HCT116 (cell line): ENCODE measurements at regions not wholly inside any gene's neighbourhood (a gene's known extent, or its start where the extent isn't known, plus 50 kb on each side); places are given as distances from the start of the nearest gene placed in this dataset.

Source experiments
- ATAC-seq: fragments of 200-7000 bp; cut with Tn5 transposase; 2 replicates; pipeline ENCODE4 v1.9.1; 2020; ENCODE audit warnings: mild to moderate bottlenecking, moderate library complexity
- BruUV-seq: library from RNA; stranded (reverse); fragments of 400-500 nt; replicated peaks from 2 replicates; lab custom pipeline; 2021; lab: Mats Ljungman, UMichigan
- CTCF ChIA-PET: fragments of 300-600 bp; sonication (Branson Sonifier 250); formaldehyde crosslinking; loops from one replicate; lab custom pipeline; 2021; ENCODE audit warnings: antibody characterized with exemption; lab: Charles Lee
- POLR2A ChIA-PET: fragments of 300-600, 350-600 bp; sonication (Branson Sonifier 250); formaldehyde crosslinking; loops from one replicate; lab custom pipeline; 2021; ENCODE audit warnings: antibody characterized with exemption; lab: Charles Lee
- RAD21 ChIA-PET, 2 experiments: fragments of 300-600 bp; sonication (Branson Sonifier 250); formaldehyde crosslinking; loops; one replicate each; lab custom pipeline; 2023; ENCODE audit warnings: low total read pairs in 2 of 2; ENCODE audit not compliant: uncharacterized antibody in 2 of 2, unreplicated experiment in 2 of 2, low non-redundant PET in 1 of 2; lab: Charles Lee
- DNase-seq: peaks from one replicate; pipeline ENCODE4 v3.0.0-alpha.2; 2010; ENCODE audit warnings: low read depth, low spot score
- H2AFZ ChIP-seq: fragments of 200-600 bp; shearing (Covaris generic), sonication (generic); 2 replicates; pipeline ENCODE4 v1.6.1; 2017; ENCODE audit warnings: low read depth, mixed run types, mixed read lengths, antibody characterized with exemption, low read length; ENCODE audit not compliant: poor library complexity, severe bottlenecking
- H3K27ac ChIP-seq: 2 replicates; pipeline ENCODE4 v1.5.1; 2012; ENCODE audit warnings: low read depth, low read length
- H3K27me3 ChIP-seq: fragments of 200-600 bp; sonication (generic); 2 replicates; pipeline ENCODE4 v1.6.1; 2016; ENCODE audit warnings: mixed run types, low read length, mixed read lengths; ENCODE audit not compliant: insufficient read depth
- H3K36me3 ChIP-seq, 2 experiments: fragments of 200-500 bp in 1 of 2; fragments of 200-600 bp in 1 of 2; sonication (Bioruptor generic) in 1 of 2; sonication (generic) in 1 of 2; 2 replicates each; pipeline versions ENCODE4 v1.5.1 to v1.6.1; 2014 to 2016; ENCODE audit warnings: low read length in 2 of 2, inconsistent platforms in 1 of 2, mixed read lengths in 1 of 2, mixed run types in 1 of 2; ENCODE audit not compliant: insufficient read depth in 2 of 2, control insufficient read depth in 1 of 2
- H3K4me1 ChIP-seq, 2 experiments: fragments of 200-600 bp in 1 of 2; sonication (generic) in 1 of 2; 2 replicates each; pipeline versions ENCODE4 v1.5.1 to v1.6.1; 2012 to 2017; ENCODE audit warnings: low read length in 2 of 2, inconsistent platforms in 1 of 2, mild to moderate bottlenecking in 1 of 2, mixed read lengths in 1 of 2, mixed run types in 1 of 2, moderate library complexity in 1 of 2; ENCODE audit not compliant: insufficient read depth in 2 of 2, control insufficient read depth in 1 of 2
- H3K4me2 ChIP-seq: fragments of 200-600 bp; sonication (generic); 2 replicates; pipeline ENCODE4 v1.6.1; 2017; ENCODE audit warnings: mixed run types, low read length, mixed read lengths
- H3K4me3 ChIP-seq, 2 experiments: fragments of 200-600 bp in 1 of 2; sonication (generic) in 1 of 2; replicated peaks in 1 of 2; 2 replicates each; pipeline ENCODE4 v1.5.1; 2011 to 2016; ENCODE audit warnings: low read length in 2 of 2, control low read depth in 1 of 2, low read depth in 1 of 2, mild to moderate bottlenecking in 1 of 2, mixed read lengths in 1 of 2, mixed run types in 1 of 2
- H3K79me2 ChIP-seq: fragments of 200-600 bp; sonication (generic); 2 replicates; pipeline ENCODE4 v1.6.1; 2017; ENCODE audit warnings: mild to moderate bottlenecking, mixed run types, low read length, moderate library complexity, mixed read lengths; ENCODE audit not compliant: insufficient read depth
- H3K9ac ChIP-seq: fragments of 200-600 bp; sonication (generic); 2 replicates; pipeline ENCODE4 v1.6.1; 2016; ENCODE audit warnings: low read length, mixed read lengths
- H3K9me2 ChIP-seq: fragments of 200-600 bp; sonication (generic), shearing (Covaris generic); 2 replicates; pipeline ENCODE4 v1.6.1; 2017; ENCODE audit warnings: mixed run types, mild to moderate bottlenecking, moderate library complexity; ENCODE audit not compliant: insufficient read depth
- H3K9me3 ChIP-seq, 2 experiments: fragments of 200-500 bp in 1 of 2; fragments of 200-600 bp in 1 of 2; sonication (Bioruptor generic) in 1 of 2; sonication (generic) in 1 of 2; 2 replicates each; pipeline ENCODE4 v1.6.1; 2014 to 2017; ENCODE audit warnings: low read length in 2 of 2, mixed read lengths in 2 of 2, inconsistent platforms in 1 of 2, low read depth in 1 of 2, mild to moderate bottlenecking in 1 of 2, mixed run types in 1 of 2, moderate library complexity in 1 of 2; ENCODE audit not compliant: control insufficient read depth in 1 of 2, insufficient read depth in 1 of 2
- H4K20me1 ChIP-seq: fragments of 200-600 bp; sonication (generic), shearing (Covaris generic); 2 replicates; pipeline ENCODE4 v1.6.1; 2017; ENCODE audit warnings: mixed run types, mild to moderate bottlenecking, moderate library complexity; ENCODE audit not compliant: insufficient read depth
- CEBPB ChIP-seq: IDR thresholded peaks from 2 replicates; pipeline ENCODE4 v1.6.1; 2012; ENCODE audit warnings: low read depth
- CTCF ChIP-seq, 3 experiments: fragments of 200-600 bp in 1 of 3; sonication (generic) in 1 of 3; IDR thresholded peaks in 2 of 3; conservative IDR thresholded peaks in 1 of 3; 2 replicates each; pipeline ENCODE4 v1.5.1; 2012 to 2017; ENCODE audit warnings: low read depth in 2 of 3, low read length in 2 of 3, antibody characterized with exemption in 1 of 3, borderline replicate concordance in 1 of 3, control low read depth in 1 of 3, mild to moderate bottlenecking in 1 of 3, mixed read lengths in 1 of 3, mixed run types in 1 of 3, moderate library complexity in 1 of 3; ENCODE audit not compliant: insufficient read depth in 1 of 3
- EGR1 ChIP-seq: IDR thresholded peaks from 2 replicates; pipeline ENCODE4 v1.6.1; 2012; ENCODE audit warnings: low read depth
- ELF1 ChIP-seq: IDR thresholded peaks from 2 replicates; pipeline ENCODE4 v1.6.1; 2012; ENCODE audit warnings: low read depth, borderline replicate concordance
- EZH2 ChIP-seq: fragments of 200-600 bp; sonication (generic); IDR thresholded peaks from 2 replicates; pipeline ENCODE4 v1.6.1; 2017; ENCODE audit warnings: antibody characterized with exemption, mixed run types
- JUND ChIP-seq: IDR thresholded peaks from 2 replicates; pipeline ENCODE4 v1.6.1; 2012
- POLR2A ChIP-seq: IDR thresholded peaks from 2 replicates; pipeline ENCODE4 v1.7.0; 2011; ENCODE audit warnings: borderline replicate concordance; ENCODE audit not compliant: insufficient read depth, insufficient read length; ENCODE audit errors: extremely low read depth
- POLR2AphosphoS5 ChIP-seq: IDR thresholded peaks from 2 replicates; pipeline ENCODE4 v1.6.1; 2011; ENCODE audit warnings: mild to moderate bottlenecking, low read depth, low read length, moderate library complexity
- RAD21 ChIP-seq: IDR thresholded peaks from 2 replicates; pipeline ENCODE4 v1.6.1; 2012; ENCODE audit warnings: low read depth, mild to moderate bottlenecking
- SIN3A ChIP-seq: IDR thresholded peaks from 2 replicates; pipeline ENCODE4 v1.6.1; 2012; ENCODE audit warnings: low read depth
- SRF ChIP-seq: IDR thresholded peaks from 2 replicates; pipeline ENCODE4 v1.6.1; 2012; ENCODE audit warnings: low read depth
- ZFX ChIP-seq: fragments of 450-650 bp; IDR thresholded peaks from 2 replicates; pipeline ENCODE4 v1.6.1; 2017
- intact Hi-C: fragments of 100-400 bp; cut with micrococcal nuclease; formaldehyde crosslinking; loops from 2 replicates; pipeline ENCODE4 v1.10.0; 2022
- TF ChIP-seq, protein P1 (sequence below): IDR thresholded peaks from 2 replicates; pipeline ENCODE4 v1.6.1; 2012

GRCh38 chr16:75931970-75932369 is 205.7 kb upstream of the CPHXL start:
- Histone ChIP-seq H4K20me1 (no peaks in the 10 kb centered on the region), H3K27ac (no peak overlapping the region), H3K9ac (no peak overlapping the region), H3K27me3 (0 out of 2 replicates have a peak, but pooled peaks cover 2% of the 10 kb centered on the region), H3K79me2 (no peaks in the 10 kb centered on the region), H3K4me1 (no peaks in the 10 kb centered on the region), H3K4me3 (no peak overlapping the region), H2AFZ (no peak overlapping the region), H3K9me3 (no peaks in the 10 kb centered on the region), H3K4me2 (no peak overlapping the region), H3K9me2 (no peaks in the 10 kb centered on the region), H3K36me3 (no peaks in the 10 kb centered on the region)
- DNase-seq (no peak), ATAC-seq (no peak)
- ChIA-PET POLR2A (no interaction called here), CTCF (no interaction called here), RAD21 (no interaction called here)
- TF ChIP-seq CEBPB (no peak), POLR2A (no peak), JUND (no peak), ELF1 (no peak), POLR2AphosphoS5 (no peak)
- TF ChIP-seq, protein P1, sequence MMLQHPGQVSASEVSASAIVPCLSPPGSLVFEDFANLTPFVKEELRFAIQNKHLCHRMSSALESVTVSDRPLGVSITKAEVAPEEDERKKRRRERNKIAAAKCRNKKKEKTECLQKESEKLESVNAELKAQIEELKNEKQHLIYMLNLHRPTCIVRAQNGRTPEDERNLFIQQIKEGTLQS: no peak
- intact Hi-C loops: no loop called here
- no TSS peak for BruUV-seq

GRCh38 chr16:75938818-75939217 is 212.5 kb upstream of the CPHXL start:
- TF ChIP-seq ZFX (no peak), SIN3A (no peak), EGR1 (no peak), EZH2 (no peak), RAD21 (no peak), POLR2A (no peak), SRF (no peak), CTCF (IDR thresholded peaks at IDR 0.05 in 2 of 3, conservative IDR thresholded peaks at IDR 0.05 in 1 of 3; ENCODE audit: borderline replicate concordance in 1 of 3, insufficient read depth in 1 of 3, low read depth in 2 of 3, low read length in 2 of 3) (no peak)
- TF ChIP-seq, all 23 proteins: peak for 0
- Histone ChIP-seq H3K9me3 (no peaks in the 10 kb centered on the region), H3K9me2 (no peaks in the 10 kb centered on the region), H3K4me3 (no peak overlapping the region), H3K9ac (no peak overlapping the region), H3K27me3 (peaks cover 5% of the 10 kb centered on the region), H3K79me2 (no peaks in the 10 kb centered on the region), H2AFZ (no peak overlapping the region), H3K4me2 (no peak overlapping the region), H3K36me3 (no peaks in the 10 kb centered on the region), H3K4me1 (no peaks in the 10 kb centered on the region), H3K27ac (no peak overlapping the region), H4K20me1 (no peaks in the 10 kb centered on the region)
- no peak for ATAC-seq
- ChIA-PET POLR2A (no interaction called here), CTCF (no interaction called here), RAD21 (no interaction called here)
- intact Hi-C loops: no loop called here
- no peak for DNase-seq
- no TSS peak for BruUV-seq
